MM.1S (cell line): ENCODE measurements at regions not wholly inside any gene's neighbourhood (a gene's known extent, or its start where the extent isn't known, plus 50 kb on each side); places are given as distances from the start of the nearest gene placed in this dataset.

ENCODE experiments used
- DNase-seq: peaks from one replicate; pipeline ENCODE4 v3.0.0-alpha.2; 2015
- H2AFZ ChIP-seq: fragments of 300-600 bp; sonication (generic); 2 replicates; pipeline ENCODE4 v1.6.0; 2016; ENCODE audit warnings: antibody characterized with exemption, low read length
- H3F3A ChIP-seq: fragments of 300-600 bp; sonication (generic); 2 replicates; pipeline ENCODE4 v1.6.1; 2016; ENCODE audit warnings: mild to moderate bottlenecking, antibody characterized with exemption, low read length, moderate library complexity, mixed read lengths; ENCODE audit not compliant: insufficient read depth
- H3K27ac ChIP-seq: fragments of 300-600 bp; sonication (generic); 2 replicates; pipeline ENCODE4 v1.5.1; 2016; ENCODE audit warnings: mild to moderate bottlenecking, low read length
- H3K27me3 ChIP-seq: fragments of 300-600 bp; sonication (generic); replicated peaks from 2 replicates; pipeline ENCODE4 v1.6.0; 2016; ENCODE audit warnings: low read length; ENCODE audit not compliant: insufficient read depth
- H3K36me3 ChIP-seq: fragments of 300-600 bp; sonication (generic); replicated peaks from 2 replicates; pipeline ENCODE4 v1.6.1; 2016; ENCODE audit warnings: mild to moderate bottlenecking, low read length, mixed read lengths; ENCODE audit not compliant: insufficient read depth
- H3K4me1 ChIP-seq: fragments of 300-600 bp; sonication (generic); 2 replicates; pipeline ENCODE4 v1.6.1; 2016; ENCODE audit warnings: low read length, mixed read lengths
- H3K4me2 ChIP-seq: fragments of 300-600 bp; sonication (generic); 2 replicates; pipeline ENCODE4 v1.6.0; 2016; ENCODE audit warnings: low read depth, low read length
- H3K4me3 ChIP-seq: fragments of 300-600 bp; sonication (generic); 2 replicates; pipeline ENCODE4 v1.5.1; 2016; ENCODE audit warnings: low read length, mixed read lengths
- H3K79me2 ChIP-seq: fragments of 300-600 bp; sonication (generic); 2 replicates; pipeline ENCODE4 v1.6.1; 2016; ENCODE audit warnings: mixed run types, low read length, mixed read lengths
- H3K9ac ChIP-seq: fragments of 300-600 bp; sonication (generic); 2 replicates; pipeline ENCODE4 v1.6.1; 2016; ENCODE audit warnings: low read length, mixed read lengths
- H3K9me2 ChIP-seq: fragments of 300-600 bp; sonication (generic); replicated peaks from 2 replicates; pipeline ENCODE4 v1.6.1; 2016; ENCODE audit warnings: mild to moderate bottlenecking, low read length, mixed read lengths; ENCODE audit not compliant: insufficient read depth
- H3K9me3 ChIP-seq: fragments of 300-600 bp; sonication (generic); replicated peaks from 2 replicates; pipeline ENCODE4 v1.6.1; 2016; ENCODE audit warnings: mild to moderate bottlenecking, low read length, mixed read lengths; ENCODE audit not compliant: insufficient read depth
- H4K20me1 ChIP-seq: fragments of 300-600 bp; sonication (generic); 2 replicates; pipeline ENCODE4 v1.6.1; 2016; ENCODE audit warnings: mild to moderate bottlenecking, low read length, moderate library complexity, mixed read lengths; ENCODE audit not compliant: insufficient read depth
- EZH2 ChIP-seq: fragments of 300-600 bp; sonication (generic); optimal IDR thresholded peaks from 2 replicates; pipeline ENCODE3; 2017; ENCODE audit warnings: low read depth, mild to moderate bottlenecking, antibody characterized with exemption, low read length, mixed read lengths
- EZH2phosphoT487 ChIP-seq: fragments of 300-600 bp; sonication (generic); IDR thresholded peaks from 2 replicates; pipeline ENCODE4 v1.6.1; 2018; ENCODE audit warnings: antibody characterized with exemption, low read length
- TF ChIP-seq, protein P1 (sequence below): fragments of 300-600 bp; sonication (generic); IDR thresholded peaks from 2 replicates; pipeline ENCODE4 v1.5.1; 2016; ENCODE audit warnings: antibody characterized with exemption, low read length, mixed read lengths

DNA sequence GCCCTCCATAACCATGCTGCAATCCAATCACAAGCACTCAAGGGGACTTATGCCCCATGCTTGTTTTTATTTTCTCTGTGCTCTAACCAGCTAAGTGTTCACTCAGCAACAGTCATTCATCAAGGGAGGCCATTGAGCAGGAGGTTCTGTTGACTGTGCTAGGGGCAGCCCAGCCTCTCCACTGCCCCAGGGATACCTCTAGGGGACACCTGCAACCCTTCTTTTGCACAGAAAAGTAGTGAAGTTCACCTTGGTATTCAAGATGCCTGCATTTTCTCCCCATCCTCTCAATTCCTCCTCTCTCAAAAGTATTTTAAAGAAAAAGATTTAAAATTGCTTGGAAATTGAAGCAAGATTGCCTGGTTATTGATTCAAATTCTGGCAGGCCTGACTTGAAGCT is 124.7 kb upstream of the GNAO1 start:
- Histone ChIP-seq H2AFZ (no peak overlapping the region), H3K9ac (no peak overlapping the region), H3K9me2 (no peaks in the 10 kb centered on the region), H3K27me3 (no peaks in the 10 kb centered on the region), H3K36me3 (no peaks in the 10 kb centered on the region), H3K9me3 (no peaks in the 10 kb centered on the region), H3K4me2 (no peak overlapping the region), H3K79me2 (no peaks in the 10 kb centered on the region), H3K4me1 (no peaks in the 10 kb centered on the region), H4K20me1 (no peaks in the 10 kb centered on the region), H3F3A (no peaks in the 10 kb centered on the region), H3K4me3 (no peak overlapping the region), H3K27ac (no peak overlapping the region)
- no peak for DNase-seq
- TF ChIP-seq EZH2, result no peak
- TF ChIP-seq, protein P1, sequence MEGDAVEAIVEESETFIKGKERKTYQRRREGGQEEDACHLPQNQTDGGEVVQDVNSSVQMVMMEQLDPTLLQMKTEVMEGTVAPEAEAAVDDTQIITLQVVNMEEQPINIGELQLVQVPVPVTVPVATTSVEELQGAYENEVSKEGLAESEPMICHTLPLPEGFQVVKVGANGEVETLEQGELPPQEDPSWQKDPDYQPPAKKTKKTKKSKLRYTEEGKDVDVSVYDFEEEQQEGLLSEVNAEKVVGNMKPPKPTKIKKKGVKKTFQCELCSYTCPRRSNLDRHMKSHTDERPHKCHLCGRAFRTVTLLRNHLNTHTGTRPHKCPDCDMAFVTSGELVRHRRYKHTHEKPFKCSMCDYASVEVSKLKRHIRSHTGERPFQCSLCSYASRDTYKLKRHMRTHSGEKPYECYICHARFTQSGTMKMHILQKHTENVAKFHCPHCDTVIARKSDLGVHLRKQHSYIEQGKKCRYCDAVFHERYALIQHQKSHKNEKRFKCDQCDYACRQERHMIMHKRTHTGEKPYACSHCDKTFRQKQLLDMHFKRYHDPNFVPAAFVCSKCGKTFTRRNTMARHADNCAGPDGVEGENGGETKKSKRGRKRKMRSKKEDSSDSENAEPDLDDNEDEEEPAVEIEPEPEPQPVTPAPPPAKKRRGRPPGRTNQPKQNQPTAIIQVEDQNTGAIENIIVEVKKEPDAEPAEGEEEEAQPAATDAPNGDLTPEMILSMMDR, result no peak
- TF ChIP-seq EZH2phosphoT487, result no peak

DNA sequence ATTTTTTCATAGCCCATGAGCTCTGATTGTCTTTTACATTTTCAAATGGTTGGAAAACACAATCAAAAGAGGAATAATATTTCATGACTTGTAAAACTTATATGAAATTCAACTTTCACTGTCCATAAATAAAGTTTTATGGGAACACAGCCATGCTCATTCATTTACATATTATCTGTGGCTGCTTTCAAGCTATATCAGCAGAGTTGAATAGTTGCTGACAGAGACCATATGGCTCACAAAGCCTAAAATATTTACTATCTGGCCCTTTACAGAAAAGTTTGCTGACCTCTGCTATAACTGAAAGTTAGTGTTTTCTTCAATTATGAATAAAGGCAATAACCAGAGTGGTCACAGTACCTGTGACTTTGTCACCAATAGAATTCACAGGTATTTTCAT is 128.2 kb upstream of the GNAO1 start:
- no peak overlapping the region for H3K4me2 ChIP-seq
- no peaks in the 10 kb centered on the region for H3F3A ChIP-seq
- no peaks in the 10 kb centered on the region for H3K9me3 ChIP-seq
- H3K79me2 ChIP-seq, result no peaks in the 10 kb centered on the region
- H3K9me2 ChIP-seq, result no peaks in the 10 kb centered on the region
- no peaks in the 10 kb centered on the region for H4K20me1 ChIP-seq
- H3K27ac ChIP-seq, result no peak overlapping the region
- no peak for DNase-seq
- H3K9ac ChIP-seq, result no peak overlapping the region
- no peaks in the 10 kb centered on the region for H3K4me1 ChIP-seq
- H3K36me3 ChIP-seq, result no peaks in the 10 kb centered on the region
- no peak overlapping the region for H3K4me3 ChIP-seq
- H2AFZ ChIP-seq, result no peak overlapping the region
- TF ChIP-seq EZH2phosphoT487, result no peak
- TF ChIP-seq, protein P1, result no peak
- no peaks in the 10 kb centered on the region for H3K27me3 ChIP-seq

DNA sequence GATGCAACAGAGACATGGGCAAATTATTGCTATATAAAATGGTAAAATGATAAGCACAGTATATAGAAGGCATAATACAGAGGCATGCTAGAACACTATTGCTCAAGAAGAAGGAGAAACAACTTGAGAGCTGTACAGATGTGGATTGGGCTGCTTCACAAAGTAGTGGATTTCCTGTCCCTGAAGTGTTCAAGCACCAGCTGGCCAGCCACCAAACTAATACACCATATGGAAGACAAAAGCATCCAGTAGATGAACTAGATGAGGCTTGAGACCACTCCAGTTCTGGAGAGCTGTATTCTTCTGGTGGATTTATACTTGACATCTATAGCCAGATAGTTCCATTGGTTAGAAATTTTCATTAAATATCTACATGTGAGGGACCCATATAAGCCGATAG is 134.1 kb upstream of the GNAO1 start:
- Histone ChIP-seq H3K4me1 (no peaks in the 10 kb centered on the region), H3K9ac (no peak overlapping the region), H3K27ac (no peak overlapping the region), H3K9me3 (no peaks in the 10 kb centered on the region), H3K36me3 (no peaks in the 10 kb centered on the region), H2AFZ (no peak overlapping the region), H3K27me3 (no peaks in the 10 kb centered on the region), H3K79me2 (no peaks in the 10 kb centered on the region), H3K4me3 (no peak overlapping the region), H4K20me1 (no peaks in the 10 kb centered on the region), H3K9me2 (no peaks in the 10 kb centered on the region), H3K4me2 (no peak overlapping the region), H3F3A (no peaks in the 10 kb centered on the region)
- TF ChIP-seq EZH2 (no peak), EZH2phosphoT487 (no peak)
- TF ChIP-seq, protein P1, result no peak
- DNase-seq, result no peak

DNA sequence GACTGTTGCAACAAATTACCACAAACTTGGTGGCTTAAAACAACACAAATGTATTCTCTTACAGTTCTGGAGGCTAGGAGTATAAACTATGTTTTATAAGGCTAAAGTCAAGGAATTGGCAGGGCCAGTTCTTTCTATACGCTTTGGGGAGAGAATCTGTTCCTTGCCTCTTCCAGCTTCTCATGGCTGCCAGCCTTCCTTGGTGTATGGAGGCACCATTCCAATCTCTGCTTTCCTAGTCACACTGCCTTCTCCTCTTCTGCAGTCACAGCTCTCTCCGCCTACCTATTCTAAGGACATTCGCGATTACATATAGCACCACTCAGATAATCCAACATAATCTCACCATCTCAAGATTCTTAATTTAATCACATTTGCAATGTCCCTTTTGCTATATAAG is 140.4 kb upstream of the GNAO1 start:
- no peaks in the 10 kb centered on the region for H3F3A ChIP-seq
- no peak for DNase-seq
- no peaks in the 10 kb centered on the region for H3K4me1 ChIP-seq
- no peak overlapping the region for H2AFZ ChIP-seq
- H3K9ac ChIP-seq, result no peak overlapping the region
- no peaks in the 10 kb centered on the region for H3K36me3 ChIP-seq
- no peaks in the 10 kb centered on the region for H4K20me1 ChIP-seq
- H3K4me2 ChIP-seq, result no peak overlapping the region
- TF ChIP-seq, protein P1, result no peak
- TF ChIP-seq EZH2, result no peak
- TF ChIP-seq EZH2phosphoT487, result no peak
- H3K27me3 ChIP-seq, result 0 out of 2 replicates have a peak, but pooled peaks cover 5% of the 10 kb centered on the region
- no peaks in the 10 kb centered on the region for H3K79me2 ChIP-seq
- no peak overlapping the region for H3K27ac ChIP-seq
- H3K9me2 ChIP-seq, result no peaks in the 10 kb centered on the region
- H3K9me3 ChIP-seq, result no peaks in the 10 kb centered on the region
- H3K4me3 ChIP-seq, result no peak overlapping the region
